OCI-LY7 (cell line): ENCODE measurements at regions not wholly inside any gene's neighbourhood (a gene's known extent, or its start where the extent isn't known, plus 50 kb on each side); places are given as distances from the start of the nearest gene placed in this dataset.

Experiments used
- BruUV-seq: library from RNA; stranded (reverse); fragments of 400-500 nt; replicated peaks from 2 replicates; lab custom pipeline; 2021; lab: Mats Ljungman, UMichigan
- CTCF ChIA-PET: fragments of 300-600 bp; sonication (Branson Sonifier 250); formaldehyde crosslinking; loops from one replicate; lab custom pipeline; 2022; ENCODE audit warnings: antibody characterized with exemption; ENCODE audit not compliant: unreplicated experiment; lab: Charles Lee
- POLR2A ChIA-PET: fragments of 300-600 bp; sonication (Branson Sonifier 250); formaldehyde crosslinking; loops from one replicate; lab custom pipeline; 2022; ENCODE audit warnings: antibody characterized with exemption; lab: Charles Lee
- DNase-seq: peaks from one replicate; pipeline ENCODE4 v3.0.0-alpha.2; 2015; ENCODE audit warnings: low spot score
- H2AFZ ChIP-seq: fragments of 200-600 bp; sonication (generic), shearing (Covaris generic); 2 replicates; pipeline ENCODE4 v1.6.1; 2014; ENCODE audit warnings: mild to moderate bottlenecking, antibody characterized with exemption, low read length, moderate library complexity
- H3K27ac ChIP-seq: fragments of 200-600 bp; sonication (generic); 2 replicates; pipeline ENCODE4 v1.5.1; 2014; ENCODE audit warnings: mixed run types, low read depth, mild to moderate bottlenecking, moderate library complexity, low read length, inconsistent platforms; ENCODE audit not compliant: poor library complexity, severe bottlenecking
- H3K36me3 ChIP-seq: fragments of 200-600 bp; sonication (generic); 2 replicates; pipeline ENCODE4 v1.6.1; 2014; ENCODE audit warnings: mild to moderate bottlenecking, antibody characterized with exemption, low read length, moderate library complexity, mixed read lengths; ENCODE audit not compliant: insufficient read depth
- H3K4me1 ChIP-seq: fragments of 200-600 bp; sonication (generic); 2 replicates; pipeline ENCODE4 v1.5.1; 2014; ENCODE audit warnings: mild to moderate bottlenecking, low read length; ENCODE audit not compliant: insufficient read depth, poor library complexity, severe bottlenecking
- H3K4me2 ChIP-seq: fragments of 200-600 bp; sonication (generic); 2 replicates; pipeline ENCODE4 v1.6.1; 2014; ENCODE audit warnings: mild to moderate bottlenecking, low read length
- H3K4me3 ChIP-seq: fragments of 200-600 bp; sonication (generic); 2 replicates; pipeline ENCODE4 v1.5.1; 2014; ENCODE audit warnings: mild to moderate bottlenecking, low read depth, low read length; ENCODE audit not compliant: poor library complexity, severe bottlenecking
- H3K79me2 ChIP-seq: fragments of 200-600 bp; sonication (generic); 2 replicates; pipeline ENCODE4 v1.6.1; 2016; ENCODE audit warnings: low read depth, mild to moderate bottlenecking, low read length, moderate library complexity, mixed read lengths; ENCODE audit not compliant: insufficient read depth
- H3K9me2 ChIP-seq: fragments of 200-600 bp; sonication (generic); 2 replicates; pipeline ENCODE4 v1.6.1; 2016; ENCODE audit warnings: mild to moderate bottlenecking, low read length, mixed read lengths; ENCODE audit not compliant: insufficient read depth
- H3K9me3 ChIP-seq: fragments of 200-600 bp; sonication (generic); 2 replicates; pipeline ENCODE4 v1.6.1; 2014; ENCODE audit warnings: mild to moderate bottlenecking, mixed run types, low read length, mixed read lengths
- H4K20me1 ChIP-seq: fragments of 200-600 bp; sonication (generic); 2 replicates; pipeline ENCODE4 v1.6.1; 2014; ENCODE audit warnings: mild to moderate bottlenecking, antibody characterized with exemption, low read length, moderate library complexity, mixed read lengths; ENCODE audit not compliant: insufficient read depth
- EZH2phosphoT487 ChIP-seq: fragments of 200-600 bp; sonication (generic); IDR thresholded peaks from 2 replicates; pipeline ENCODE4 v1.6.1; 2018; ENCODE audit warnings: low read depth, borderline replicate concordance, mild to moderate bottlenecking, mixed run types, antibody characterized with exemption, low read length, moderate library complexity, mixed read lengths
- intact Hi-C: fragments of 100-400 bp; cut with micrococcal nuclease; formaldehyde crosslinking; loops from one replicate; pipeline ENCODE4 v1.10.0; 2022; ENCODE audit not compliant: unreplicated experiment
- TF ChIP-seq, protein P1 (sequence below): fragments of 200-600 bp; sonication (generic); conservative IDR thresholded peaks from 2 replicates; pipeline ENCODE4 v1.5.1; 2014; ENCODE audit warnings: mild to moderate bottlenecking, antibody characterized with exemption, low read length, moderate library complexity, mixed read lengths

DNA sequence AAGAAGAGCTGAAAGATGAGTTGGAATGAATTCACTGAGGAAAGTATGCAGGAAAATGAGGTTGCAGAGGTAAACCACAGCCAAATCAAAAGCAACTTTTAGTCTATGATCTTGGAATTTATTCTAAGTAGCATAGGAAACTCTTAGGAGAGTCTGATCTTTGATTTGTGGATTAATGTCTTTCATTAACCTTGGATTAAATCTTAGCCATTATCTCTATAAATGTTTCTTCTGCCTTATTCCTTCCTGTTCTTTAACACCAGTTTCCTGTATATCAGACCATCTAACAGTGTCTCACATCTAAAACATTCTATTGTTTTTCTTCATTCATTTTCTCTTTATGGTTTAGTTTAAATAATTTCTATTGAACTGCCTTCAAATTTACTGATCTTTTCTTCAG lies 187.2 kb upstream of the ANKRD55 start:
- H3K4me2 ChIP-seq, result no peak overlapping the region
- no peak overlapping the region for H2AFZ ChIP-seq
- intact Hi-C loops, result no loop called here
- no TSS peak for BruUV-seq
- H3K27ac ChIP-seq, result no peak overlapping the region
- CTCF ChIA-PET, result no interaction called here
- DNase-seq, result no peak
- H3K9me3 ChIP-seq, result peaks cover 42% of the 10 kb centered on the region; the same call in 1 of the 2 replicates
- POLR2A ChIA-PET, result no interaction called here
- H3K9me2 ChIP-seq, result no peaks in the 10 kb centered on the region
- no peaks in the 10 kb centered on the region for H3K79me2 ChIP-seq
- no peaks in the 10 kb centered on the region; the same call in 1 of the 2 replicates for H3K36me3 ChIP-seq
- TF ChIP-seq EZH2phosphoT487, result no peak
- TF ChIP-seq, protein P1, sequence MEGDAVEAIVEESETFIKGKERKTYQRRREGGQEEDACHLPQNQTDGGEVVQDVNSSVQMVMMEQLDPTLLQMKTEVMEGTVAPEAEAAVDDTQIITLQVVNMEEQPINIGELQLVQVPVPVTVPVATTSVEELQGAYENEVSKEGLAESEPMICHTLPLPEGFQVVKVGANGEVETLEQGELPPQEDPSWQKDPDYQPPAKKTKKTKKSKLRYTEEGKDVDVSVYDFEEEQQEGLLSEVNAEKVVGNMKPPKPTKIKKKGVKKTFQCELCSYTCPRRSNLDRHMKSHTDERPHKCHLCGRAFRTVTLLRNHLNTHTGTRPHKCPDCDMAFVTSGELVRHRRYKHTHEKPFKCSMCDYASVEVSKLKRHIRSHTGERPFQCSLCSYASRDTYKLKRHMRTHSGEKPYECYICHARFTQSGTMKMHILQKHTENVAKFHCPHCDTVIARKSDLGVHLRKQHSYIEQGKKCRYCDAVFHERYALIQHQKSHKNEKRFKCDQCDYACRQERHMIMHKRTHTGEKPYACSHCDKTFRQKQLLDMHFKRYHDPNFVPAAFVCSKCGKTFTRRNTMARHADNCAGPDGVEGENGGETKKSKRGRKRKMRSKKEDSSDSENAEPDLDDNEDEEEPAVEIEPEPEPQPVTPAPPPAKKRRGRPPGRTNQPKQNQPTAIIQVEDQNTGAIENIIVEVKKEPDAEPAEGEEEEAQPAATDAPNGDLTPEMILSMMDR, result no peak
- peaks cover 12% of the 10 kb centered on the region for H3K4me1 ChIP-seq
- H3K4me3 ChIP-seq, result no peak overlapping the region
- no peaks in the 10 kb centered on the region for H4K20me1 ChIP-seq

DNA sequence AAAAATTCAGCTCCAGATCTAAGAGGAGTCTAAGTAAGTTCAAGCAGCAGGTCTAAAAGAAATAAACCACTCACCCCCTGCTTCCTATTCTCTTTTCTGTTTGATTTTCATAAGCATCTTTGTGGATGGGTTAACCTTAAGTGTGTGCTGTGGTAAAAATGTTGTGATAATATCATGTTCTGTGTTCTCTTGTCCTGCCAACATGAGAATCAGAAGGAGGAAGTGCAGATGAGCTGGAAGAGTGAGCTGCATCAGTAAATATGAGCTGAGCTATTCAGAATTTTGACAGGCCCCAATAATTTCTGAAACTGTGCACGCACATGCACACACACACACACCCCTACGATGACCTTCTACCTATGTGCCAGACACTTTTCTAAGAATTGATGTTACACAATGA lies 186.5 kb upstream of the ANKRD55 start:
- CTCF ChIA-PET, result no interaction called here
- H3K4me1 ChIP-seq, result peaks cover 18% of the 10 kb centered on the region
- DNase-seq, result no peak
- no peaks in the 10 kb centered on the region for H3K9me2 ChIP-seq
- peaks cover 42% of the 10 kb centered on the region; the same call in 1 of the 2 replicates for H3K9me3 ChIP-seq
- POLR2A ChIA-PET, result no interaction called here
- no peak for TF ChIP-seq EZH2phosphoT487
- TF ChIP-seq, protein P1, result no peak
- intact Hi-C loops, result loop anchor here (5.0 kb wide), 1 partner anchor 63 kb away; no protein-coding TSS in a partner anchor
- no peak overlapping the region for H3K4me3 ChIP-seq
- H2AFZ ChIP-seq, result no peak overlapping the region
- no peak overlapping the region for H3K4me2 ChIP-seq
- no peaks in the 10 kb centered on the region for H3K79me2 ChIP-seq
- H3K36me3 ChIP-seq, result no peaks in the 10 kb centered on the region; the same call in 1 of the 2 replicates
- no peak overlapping the region for H3K27ac ChIP-seq
- no TSS peak for BruUV-seq
- no peaks in the 10 kb centered on the region for H4K20me1 ChIP-seq

DNA sequence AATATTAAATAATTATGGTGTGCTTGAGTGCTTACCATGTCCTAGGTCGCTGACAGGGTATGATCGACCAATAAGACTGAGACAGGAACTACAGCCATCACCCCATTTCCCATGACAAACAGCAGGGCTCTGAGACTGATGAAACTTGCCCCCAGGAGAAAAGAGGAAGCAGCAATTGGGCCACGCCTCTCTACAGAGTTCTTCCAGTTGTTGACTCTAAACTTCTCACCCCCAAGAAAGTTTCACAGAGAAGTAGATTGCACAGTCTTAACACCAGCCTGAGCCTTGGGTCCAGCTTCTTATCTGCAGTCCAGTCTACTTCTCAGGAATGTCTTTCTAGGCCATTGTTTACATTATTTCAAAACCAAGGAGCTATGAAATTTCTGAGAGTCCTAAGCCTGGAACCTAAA lies 182.2 kb upstream of the ANKRD55 start:
- DNase-seq, result peak; percentile 93
- H3K79me2 ChIP-seq, result no peaks in the 10 kb centered on the region
- peak overlapping the region; percentile 84 for H3K27ac ChIP-seq
- H3K4me3 ChIP-seq, result peak overlapping the region; percentile 58
- H3K9me3 ChIP-seq, result peaks cover 24% of the 10 kb centered on the region; the same call in 1 of the 2 replicates
- peak overlapping the region; percentile 81 for H3K4me2 ChIP-seq
- BruUV-seq, result no TSS peak
- ChIA-PET CTCF (interaction anchor here (1.5 kb wide), 1 partner anchor 423 kb away, joined by 5 read pairs; no protein-coding TSS in a partner anchor), POLR2A (interaction anchor here (0.6 to 3.0 kb wide), 14 partner anchors 9 to 1240 kb away, joined by 3 to 21 read pairs (median 4); no protein-coding TSS in a partner anchor)
- peaks cover 50% of the 10 kb centered on the region for H3K4me1 ChIP-seq
- TF ChIP-seq, protein P1, result no peak
- no peak for TF ChIP-seq EZH2phosphoT487
- no peaks in the 10 kb centered on the region; the same call in 1 of the 2 replicates for H3K36me3 ChIP-seq
- no peaks in the 10 kb centered on the region for H3K9me2 ChIP-seq
- intact Hi-C loops, result loop anchor here (1.0 to 5.0 kb wide), 2 partner anchors 67 to 401 kb away; no protein-coding TSS in a partner anchor
- H4K20me1 ChIP-seq, result no peaks in the 10 kb centered on the region
- peak overlapping the region; percentile 96 for H2AFZ ChIP-seq
